GM04504 (cell line): ENCODE measurements at regions not wholly inside any gene's neighbourhood (a gene's known extent, or its start where the extent isn't known, plus 50 kb on each side); places are given as distances from the start of the nearest gene placed in this dataset.
"Not testable (repeated sequence)": the region's sequence is repeated elsewhere in the genome, so short reads cannot be mapped to it uniquely, and the experiment has no call there.

ENCODE experiments used
- DNase-seq: peaks from one replicate; pipeline ENCODE4 v3.0.0-alpha.2; 2012; ENCODE audit warnings: low read depth

DNA sequence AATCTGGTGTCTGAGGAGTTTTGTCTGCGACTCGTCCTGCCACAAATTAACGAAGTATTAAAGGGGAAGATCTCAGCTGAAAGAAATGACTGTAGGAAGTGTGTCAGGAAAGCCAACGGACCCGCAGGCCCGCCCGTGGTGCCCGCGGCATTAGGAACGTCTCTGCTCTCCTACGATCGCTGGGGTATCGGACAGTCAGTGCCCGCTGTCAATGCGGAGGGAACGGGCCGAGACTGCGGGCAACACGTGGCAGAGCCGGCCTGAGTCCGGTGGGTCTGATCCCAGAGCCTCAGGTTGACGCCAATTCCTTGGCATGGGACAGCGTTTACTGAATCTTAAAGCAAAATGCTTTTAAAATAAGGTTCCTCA lies 128.7 kb downstream of the KBTBD2 start:
- DNase-seq = no peak

DNA sequence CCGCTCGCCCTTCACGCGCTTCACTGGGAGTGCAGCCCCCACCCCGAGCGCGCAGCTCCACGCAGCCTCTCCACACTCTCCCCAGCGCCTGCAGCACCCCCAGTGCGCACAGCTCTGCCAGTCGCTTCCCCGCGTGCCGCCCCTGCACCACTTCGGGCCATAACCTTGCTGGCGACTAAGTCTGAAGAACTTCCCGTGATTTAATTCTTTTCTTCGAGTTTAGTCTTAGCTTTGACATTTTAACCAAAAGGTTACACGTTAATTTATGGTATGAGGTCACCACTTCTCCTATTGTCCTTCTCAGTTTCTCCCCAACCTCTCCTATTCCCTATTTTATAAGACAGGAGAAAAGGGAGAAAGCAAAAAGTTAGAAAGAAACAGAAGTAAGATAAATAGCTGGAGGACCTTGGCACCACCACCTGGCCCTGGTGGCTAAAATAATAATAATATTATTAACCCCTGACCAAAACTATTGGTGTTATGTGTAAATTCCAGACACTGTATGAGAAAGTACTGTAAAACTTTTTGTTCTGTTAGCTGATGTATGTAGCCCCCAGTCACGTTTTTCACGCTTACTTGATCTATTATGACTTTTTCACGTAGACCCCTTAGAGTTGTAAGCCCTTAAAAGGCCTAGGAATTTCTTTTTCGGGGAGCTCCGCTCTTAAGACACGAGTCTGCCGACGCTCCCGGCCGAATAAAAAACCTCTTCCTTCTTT lies 129.2 kb downstream of the KBTBD2 start:
- DNase-seq = not testable (repeated sequence)

DNA sequence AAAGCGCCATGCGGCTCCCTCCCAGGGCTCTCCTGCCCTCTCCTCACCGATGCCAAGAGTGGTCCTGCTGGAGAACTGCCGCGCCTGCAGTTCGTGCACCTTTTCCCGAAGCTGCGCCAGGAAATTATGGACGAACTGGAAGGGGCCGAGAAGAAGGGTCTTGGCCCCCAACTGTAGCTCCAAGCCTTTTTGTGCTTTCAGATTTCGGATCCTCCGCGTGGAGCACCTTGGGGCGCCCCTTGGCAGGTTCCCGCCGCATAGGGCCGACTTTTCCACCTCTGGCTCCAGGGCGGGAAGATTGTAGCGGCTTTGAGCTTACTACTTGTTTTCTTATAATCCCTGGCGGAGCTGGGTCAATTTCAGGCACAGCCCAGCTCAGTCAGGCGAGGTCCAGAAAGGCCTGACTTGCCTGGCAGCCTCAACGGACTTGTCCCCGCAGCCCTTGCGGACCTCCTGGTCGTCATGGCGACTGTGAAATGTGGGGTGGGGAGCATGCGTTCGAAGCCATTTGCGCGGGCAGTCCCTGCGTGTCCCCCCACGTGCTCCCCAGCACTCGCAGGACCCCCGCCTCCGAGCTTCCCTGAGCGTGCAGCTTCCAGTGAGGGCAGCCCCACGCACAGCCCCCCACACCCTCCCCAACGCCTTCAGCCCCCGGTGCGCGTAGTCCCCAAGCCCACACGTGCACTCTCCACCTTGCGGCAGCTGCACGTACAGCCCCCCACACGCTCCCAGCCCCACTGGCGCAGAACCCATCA lies 129.9 kb downstream of the KBTBD2 start:
- DNase-seq = no peak

DNA sequence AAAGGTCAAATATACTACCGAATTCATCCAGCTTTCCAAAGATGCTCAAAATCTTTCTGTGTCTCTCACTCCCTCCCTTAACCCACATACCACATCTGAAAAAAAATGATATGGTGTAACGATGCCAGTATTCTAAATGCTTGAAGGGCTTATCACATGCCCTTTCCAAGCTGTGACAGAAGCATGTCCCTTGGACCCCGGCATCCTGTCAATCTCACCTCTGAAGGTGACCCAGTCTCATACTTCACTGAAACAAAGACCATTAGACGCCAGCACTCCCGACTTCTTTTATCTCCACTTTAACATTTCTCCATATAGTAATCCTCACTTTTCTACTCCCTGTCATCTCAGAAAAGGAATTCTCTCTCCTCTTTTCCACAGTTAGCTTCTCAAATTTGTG lies 130.8 kb downstream of the KBTBD2 start:
- DNase-seq = not testable (repeated sequence)

DNA sequence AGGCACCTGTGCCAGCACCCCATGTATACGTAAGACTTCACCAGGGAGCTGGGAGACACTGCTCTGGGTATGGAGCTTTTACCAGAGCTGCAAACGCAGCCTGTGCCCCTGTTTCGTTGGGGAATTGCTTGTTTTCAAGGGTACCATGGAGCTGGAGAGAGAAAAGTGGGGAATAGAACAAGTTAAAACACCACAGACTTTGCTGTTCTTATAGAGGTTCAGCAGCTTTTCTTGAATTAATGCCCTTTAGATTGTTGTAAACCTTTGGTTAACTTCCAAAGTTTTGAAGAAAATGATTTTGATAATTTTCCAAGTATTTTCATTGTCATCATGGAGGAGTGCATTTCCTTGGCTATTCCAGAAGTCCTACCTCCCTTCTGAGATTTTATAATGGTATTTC lies 131.7 kb downstream of the KBTBD2 start:
- not testable (repeated sequence) for DNase-seq

DNA sequence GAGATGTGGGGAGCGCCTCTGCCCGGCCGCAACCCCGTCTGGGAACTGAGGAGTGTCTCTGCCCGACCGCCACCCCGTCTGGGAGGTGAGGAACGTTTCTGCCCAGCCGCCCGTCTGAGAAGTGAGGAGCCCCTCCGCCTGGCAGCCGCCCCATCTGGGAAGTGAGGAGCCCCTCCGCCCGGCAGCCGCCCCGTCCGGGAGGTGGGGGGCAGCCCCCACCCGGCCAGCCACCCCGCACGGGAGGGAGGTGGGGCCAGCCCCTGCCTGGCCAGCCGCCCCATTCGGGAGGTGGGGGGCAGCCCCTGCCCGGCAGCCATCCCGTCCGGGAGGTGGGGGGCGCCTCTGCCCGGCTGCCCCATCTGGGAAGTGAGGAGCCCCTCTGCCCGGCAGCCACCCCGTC lies 137.7 kb downstream of the KBTBD2 start:
- DNase-seq = not testable (repeated sequence)

DNA sequence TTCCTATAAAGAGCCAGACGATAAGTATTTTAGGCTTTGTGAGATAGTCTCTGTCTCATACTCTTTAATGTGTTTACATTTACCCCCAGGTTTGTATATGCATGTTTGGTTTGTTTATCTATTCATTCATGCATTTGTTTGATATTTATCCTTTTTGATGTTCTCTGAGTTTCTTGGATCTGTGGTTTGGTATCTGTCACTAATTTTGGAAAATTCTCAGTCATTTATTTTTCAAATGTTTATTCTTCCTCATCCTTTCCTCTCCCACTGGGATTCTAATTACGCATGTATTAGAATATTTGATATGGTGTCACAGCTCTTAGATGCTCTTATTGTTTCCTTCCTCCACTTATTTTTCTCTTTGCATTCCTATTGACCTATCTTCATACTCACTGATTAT lies 143.2 kb downstream of the KBTBD2 start:
- not testable (repeated sequence) for DNase-seq

DNA sequence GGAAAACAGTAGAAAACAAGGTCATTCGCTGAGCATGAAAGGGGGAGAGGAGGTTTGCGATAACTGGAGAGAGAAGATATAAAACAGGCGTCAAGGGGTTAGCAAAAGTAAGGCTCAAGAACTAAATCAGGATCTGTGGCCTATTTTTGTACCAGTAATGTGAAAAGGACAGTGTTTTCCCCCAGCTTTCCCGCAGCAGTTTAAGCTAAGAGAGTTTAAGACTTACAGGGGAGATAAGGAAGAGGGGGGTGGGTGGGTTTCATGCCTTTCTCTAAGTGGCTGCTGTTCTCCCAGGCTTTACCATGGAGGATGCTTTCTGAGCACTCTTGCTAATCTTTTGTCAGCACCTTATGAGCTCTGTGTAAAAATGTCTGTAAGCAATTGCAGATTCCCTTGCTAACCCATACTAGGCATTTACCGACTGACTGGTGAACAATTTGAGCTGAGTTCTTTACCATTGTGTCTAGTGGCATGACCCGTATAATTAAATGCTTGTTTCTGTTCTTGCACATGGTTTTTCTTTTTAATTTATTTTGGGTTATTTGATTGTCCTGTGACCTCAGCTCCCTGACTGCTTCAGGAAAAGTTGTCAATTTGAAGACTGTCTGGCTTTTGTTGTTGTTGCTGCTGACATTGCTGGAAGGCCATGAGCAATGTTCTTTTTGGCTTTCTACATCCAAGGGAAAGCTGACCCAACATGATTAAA lies 144.0 kb downstream of the KBTBD2 start:
- not testable (repeated sequence) for DNase-seq

DNA sequence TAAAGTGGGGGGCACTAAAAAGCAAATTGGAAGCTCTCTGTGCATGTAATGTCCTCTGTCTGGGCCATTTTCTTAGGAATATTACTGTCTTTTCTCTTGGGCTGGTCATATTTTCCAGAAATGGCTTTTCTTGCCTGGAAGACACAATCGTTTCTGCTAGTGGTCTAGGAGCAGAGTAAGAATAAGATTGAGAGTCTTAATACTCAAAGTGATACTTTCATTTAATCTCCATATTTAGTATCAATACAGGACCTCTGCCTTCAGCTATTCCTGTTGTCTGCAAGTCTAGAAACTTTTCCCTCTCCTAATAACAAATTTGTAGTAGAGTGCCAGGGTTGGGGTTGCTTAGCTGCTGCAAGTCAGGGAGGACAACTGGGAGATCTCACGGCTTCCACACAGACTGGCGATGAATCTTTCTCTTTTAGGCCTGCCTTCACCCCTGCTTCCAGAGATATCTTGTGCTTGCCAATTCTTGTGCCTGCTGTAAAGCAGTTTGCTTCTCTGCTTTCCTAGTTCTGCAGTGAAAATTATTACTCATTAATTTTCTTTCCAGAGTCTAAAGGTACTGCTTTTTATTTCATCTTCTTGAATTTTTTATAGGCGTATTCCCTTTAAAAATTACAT lies 149.6 kb downstream of the KBTBD2 start:
- not testable (repeated sequence) for DNase-seq

DNA sequence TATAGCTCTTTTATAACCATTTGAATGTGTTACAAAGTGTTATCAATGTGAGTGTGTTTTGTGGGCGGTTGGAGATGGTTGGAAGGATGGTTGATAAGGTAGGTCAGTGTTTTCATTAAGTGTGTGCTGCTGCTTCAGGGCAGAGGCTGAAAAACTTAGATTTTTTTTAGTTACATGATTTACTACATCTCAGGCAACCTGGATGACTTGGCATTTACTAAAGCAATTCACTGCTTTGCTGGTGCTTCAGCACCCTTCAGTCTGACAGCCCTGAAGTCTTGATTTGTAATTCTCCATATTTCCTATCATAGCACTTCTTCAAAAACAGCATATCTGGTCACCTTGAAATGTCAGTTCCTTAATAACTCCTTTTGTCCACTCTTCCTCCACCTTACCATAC lies 151.8 kb downstream of the KBTBD2 start:
- not testable (repeated sequence) for DNase-seq

DNA sequence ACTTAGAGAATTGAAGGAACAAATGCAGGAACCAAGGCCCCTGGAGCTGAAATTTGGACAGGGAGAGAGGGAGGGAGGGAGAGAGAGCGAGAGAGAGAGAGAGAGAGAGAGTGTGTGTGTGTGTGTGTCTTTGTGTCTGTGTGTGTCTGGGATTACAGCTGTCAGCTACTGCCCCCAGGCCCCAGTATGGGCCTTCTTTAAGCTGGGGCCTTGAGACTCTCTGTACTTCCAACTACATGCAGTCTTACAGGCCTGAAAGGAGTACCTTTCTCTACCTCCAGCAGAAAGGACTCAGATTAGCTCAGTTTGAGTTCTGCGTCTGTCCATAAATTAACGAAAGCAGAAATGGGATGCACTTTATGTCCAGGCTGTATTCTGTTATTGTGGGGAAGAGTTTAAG lies 153.2 kb downstream of the KBTBD2 start:
- DNase-seq = not testable (repeated sequence)

DNA sequence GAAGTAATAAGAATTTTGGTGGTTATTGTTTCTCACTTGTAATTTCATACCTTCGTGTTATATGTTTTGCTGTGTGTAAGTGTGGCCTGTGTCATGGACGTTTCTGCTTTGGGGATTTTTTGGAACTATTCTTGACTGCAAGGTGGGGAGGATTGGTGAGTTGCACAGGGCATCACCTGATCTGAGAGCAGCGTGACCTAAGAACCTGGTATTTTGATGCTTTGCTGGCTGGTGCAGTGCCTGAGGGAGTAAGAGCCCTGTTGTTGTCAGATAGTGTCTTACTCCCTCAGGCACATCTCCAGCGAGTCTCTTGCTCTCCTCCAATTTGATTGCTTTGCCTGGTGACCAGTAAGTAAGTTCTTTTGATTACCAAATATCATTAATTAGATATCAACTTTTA lies 158.8 kb downstream of the KBTBD2 start:
- DNase-seq = not testable (repeated sequence)

DNA sequence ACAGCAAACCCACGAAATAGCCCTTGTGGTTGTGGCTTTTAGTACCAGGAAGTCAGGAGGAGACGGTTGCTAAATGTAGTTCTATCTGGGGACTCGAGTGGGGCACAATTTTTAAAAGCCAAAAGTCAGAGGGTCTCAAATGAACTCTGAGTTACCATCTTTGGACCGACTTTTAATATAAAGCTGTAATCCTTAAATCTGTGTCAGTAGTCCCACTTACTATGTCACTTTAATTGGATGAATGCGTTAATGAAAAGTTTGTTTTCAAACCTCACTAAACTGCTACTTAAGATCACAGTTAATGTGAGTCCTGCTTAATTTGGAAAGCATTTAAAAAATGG lies 162.3 kb downstream of the KBTBD2 start:
- not testable (repeated sequence) for DNase-seq

DNA sequence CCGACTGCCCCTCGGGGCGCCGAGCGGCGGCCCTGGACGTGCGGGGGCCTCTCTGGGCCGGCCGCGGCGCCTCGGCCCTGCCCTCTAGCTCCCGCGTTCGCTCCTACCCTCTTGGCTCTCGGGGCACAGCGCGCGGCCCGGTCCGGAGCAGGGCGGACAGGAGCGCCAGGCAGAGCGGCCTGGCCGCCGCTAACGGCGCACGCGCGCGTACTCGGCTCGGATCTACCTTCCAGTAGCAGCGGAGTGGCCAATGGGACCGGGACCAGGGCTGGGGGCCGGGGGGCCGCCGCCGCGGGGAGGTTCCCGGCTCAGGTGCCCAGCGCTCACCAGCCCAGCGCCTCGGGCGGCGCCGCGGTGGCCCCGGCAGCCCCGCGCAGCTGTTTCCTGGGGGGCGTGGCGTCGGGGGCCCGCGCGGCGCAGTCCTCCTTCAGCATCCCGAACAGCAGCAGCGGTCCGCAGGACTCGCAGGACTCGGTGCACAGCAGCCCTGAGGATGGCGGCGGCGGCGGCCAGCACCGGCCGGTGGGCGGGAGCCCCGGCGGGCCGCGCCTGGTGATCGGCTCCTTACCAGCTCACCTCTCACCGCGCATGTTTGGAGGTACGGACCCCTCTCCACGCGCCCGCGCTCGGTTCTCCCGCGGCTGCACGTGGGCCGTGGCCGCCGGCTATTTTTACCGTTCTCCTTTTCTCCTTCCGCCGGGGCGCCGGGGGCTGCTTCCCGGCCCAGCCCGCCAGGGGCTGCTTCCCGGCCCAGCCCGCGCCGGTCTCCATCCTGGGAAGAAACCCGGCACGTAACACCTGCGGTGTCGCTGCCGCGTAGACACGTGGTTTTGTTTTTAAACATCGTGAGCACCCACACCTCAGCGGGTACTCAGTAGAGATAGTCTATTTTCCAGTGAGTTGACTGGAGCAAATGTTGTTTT lies 162.9 kb downstream of the KBTBD2 start:
- peak; percentile 28 for DNase-seq

DNA sequence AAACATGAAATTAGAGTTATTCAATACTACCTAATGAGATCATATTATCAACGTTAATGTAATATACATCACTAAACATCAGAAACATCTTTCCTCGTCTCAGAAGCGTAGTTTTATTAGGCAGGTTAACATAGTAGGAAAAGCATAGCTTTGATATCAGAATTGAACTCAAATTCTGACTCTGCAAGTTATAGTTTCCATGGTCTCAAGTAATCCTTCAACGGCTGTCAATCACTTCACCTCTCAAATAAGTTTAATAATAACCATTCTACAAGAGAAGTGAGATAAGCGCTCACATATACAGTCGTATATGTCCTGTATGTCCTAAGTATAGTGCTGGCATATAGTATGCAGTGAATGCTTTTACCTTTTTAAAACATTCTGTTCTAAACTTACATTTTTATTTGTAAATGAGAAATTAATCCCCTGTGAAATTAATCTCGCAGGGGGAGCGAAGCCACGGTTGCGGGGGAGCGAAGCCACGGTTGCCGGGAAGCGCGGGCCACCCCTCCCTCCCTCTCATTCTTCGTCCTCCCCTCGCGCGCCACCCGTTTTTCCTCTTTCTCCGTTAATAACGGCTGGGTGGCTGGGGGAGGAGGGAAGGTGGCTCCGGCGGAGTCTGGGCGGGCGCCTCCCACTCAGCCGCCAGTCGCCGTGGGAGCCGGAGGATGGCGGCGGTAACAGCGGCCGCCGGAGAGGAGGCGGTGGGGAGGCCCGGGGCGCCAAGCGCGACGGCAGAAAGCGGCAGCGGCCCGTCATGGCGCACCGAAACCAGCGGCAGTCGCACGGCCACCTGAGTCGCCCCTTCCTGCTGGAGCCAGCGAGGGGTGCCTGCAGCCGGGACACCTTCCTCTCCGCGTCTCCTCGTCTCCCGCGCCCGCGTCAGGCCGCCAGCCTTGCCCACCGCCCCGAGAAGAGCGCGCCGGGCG lies 163.8 kb downstream of the KBTBD2 start:
- peak; percentile 10 for DNase-seq

DNA sequence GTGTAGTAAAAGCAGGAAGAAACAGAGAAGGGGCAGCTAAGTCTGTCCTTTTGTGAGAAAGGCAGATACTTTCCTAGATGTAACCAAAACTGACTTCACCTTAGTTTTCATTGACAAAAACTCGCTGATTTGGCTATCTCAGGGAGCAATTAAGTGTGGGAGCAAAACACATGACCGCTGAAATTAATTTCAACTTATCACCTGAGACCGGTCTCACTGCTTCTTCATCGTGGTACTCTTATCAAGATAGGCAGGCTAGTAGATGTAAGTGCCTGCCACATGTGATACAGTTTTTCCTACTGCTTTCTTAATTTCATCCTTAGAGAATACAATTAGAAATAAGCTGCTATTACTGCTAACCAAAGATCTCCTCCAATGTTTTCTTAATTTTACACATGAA lies 168.7 kb downstream of the KBTBD2 start:
- DNase-seq = not testable (repeated sequence)

DNA sequence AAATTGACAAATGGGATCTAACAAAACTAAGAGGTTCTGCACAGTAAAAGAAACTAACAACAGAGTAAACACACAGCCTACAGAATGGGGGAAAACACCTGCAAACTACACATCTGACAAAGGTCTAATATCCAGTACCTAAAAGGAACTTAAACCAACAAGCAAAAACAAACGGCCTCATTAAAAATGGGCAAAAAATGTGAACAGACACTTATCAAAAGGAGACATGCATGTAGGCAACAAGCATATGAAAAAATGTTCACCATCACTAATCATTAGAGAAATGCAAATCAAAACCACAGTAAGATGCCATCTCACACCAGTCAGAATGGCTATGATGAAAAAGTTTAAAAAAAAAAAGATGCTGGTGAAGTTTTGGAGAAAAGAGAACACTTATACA lies 197.4 kb downstream of the KBTBD2 start:
- DNase-seq = no peak

DNA sequence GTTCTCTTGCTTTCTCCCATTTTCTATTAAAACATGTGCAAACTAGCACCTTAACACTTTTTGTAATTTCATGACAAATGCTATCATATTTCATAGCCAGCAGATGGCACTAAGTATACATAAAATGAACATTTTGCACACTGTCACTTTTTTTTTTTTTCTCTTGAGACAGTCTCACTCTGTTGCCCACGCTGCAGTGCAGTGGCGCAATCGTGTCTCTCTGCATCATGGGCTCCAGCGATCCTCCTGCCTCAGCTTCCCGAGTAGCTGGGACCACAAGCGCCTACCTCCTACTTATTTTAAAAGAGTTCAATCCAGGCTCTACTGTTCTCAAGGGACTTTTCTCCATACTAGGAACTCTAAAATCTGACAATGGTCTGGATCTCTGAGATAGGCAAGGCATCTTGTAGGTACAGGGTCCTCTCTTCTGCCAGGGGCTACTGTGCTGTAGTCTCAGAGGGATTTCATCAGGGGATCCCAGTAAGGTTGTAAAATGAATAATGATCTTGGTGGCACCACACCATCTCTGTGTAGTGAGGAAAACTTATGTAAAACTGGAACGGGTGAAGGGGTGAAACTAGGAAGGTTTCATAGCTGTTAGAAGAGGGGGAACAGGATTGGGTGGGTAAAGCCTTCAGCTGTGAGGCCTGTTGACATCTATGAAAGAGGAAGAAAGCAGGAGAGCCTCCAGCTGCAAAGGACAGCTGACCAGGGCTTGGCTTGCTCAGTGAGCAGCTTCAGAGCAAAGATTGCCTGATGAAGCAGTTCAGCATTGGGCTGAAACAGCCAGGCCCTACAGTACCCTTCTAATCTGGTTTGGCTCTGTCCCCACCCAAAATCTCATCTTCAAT lies 196.9 kb downstream of the AVL9 start:
- DNase-seq = not testable (repeated sequence)

DNA sequence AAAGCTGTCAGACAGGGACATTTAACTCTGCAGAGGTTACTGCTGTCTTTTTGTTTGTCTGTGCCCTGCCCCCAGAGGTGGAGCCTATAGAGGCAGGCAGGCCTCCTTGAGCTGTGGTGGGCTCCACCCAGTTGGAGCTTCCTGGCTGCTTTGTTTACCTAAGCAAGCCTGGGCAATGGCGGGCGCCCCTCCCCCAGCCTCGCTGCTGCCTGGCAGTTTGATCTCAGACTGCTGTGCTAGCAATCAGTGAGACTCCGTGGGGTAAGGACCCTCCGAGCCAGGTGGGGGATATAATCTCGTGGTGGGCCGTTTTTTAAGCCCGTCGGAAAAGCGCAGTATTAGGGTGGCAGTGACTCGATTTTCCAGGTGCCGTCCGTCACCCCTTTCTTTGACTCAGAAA lies 192.8 kb downstream of the AVL9 start:
- not testable (repeated sequence) for DNase-seq

DNA sequence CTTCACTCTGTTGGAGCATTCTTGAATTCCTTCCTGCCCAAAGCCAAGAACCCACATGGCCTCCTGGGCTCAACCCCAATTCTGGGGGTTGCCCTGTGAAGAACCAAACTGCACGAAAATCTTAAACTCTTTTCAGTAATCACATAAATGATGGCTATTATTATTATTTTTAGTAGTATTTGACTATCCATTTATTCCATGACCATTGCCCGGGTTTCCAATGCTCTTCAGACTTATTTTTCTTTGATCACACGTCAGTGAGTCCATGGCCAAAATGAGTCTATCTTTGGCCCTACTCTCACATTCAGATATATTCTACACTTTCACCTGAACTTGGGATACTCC lies 185.9 kb downstream of the AVL9 start:
- DNase-seq = no peak
